ENCODE measurements at regions not wholly inside any gene's neighbourhood (a gene's known extent, or its start where the extent isn't known, plus 50 kb on each side); places are given as distances from the start of the nearest gene placed in this dataset.
A peak's percentile ranks its signal among the peaks of the same experiment; 100 is the strongest.

GRCh38 chr2:217434180-217434975, 568.4 kb downstream of the TNS1 start:
- peak; percentile 19 for DNase-seq

- no peak for DNase-seq
Measured at GRCh38 chr2:217433522-217433921, 569.3 kb downstream of the TNS1 start.

- no peak for DNase-seq
Measured at GRCh38 chr2:217431577-217432269, 571.1 kb downstream of the TNS1 start.

- DNase-seq, result no peak
Measured at GRCh38 chr2:217430916-217431576, 571.2 kb upstream of the TNP1 start.

GRCh38 chr2:217429981-217430500, 570.2 kb upstream of the TNP1 start:
- no peak for DNase-seq

GRCh38 chr2:217421834-217422233, 562.0 kb upstream of the TNP1 start:
- DNase-seq, result no peak

- no peak for DNase-seq
Measured at GRCh38 chr2:217420854-217421253, 561.0 kb upstream of the TNP1 start.

- no peak for DNase-seq
Measured at GRCh38 chr2:217419055-217419671, 559.3 kb upstream of the TNP1 start.

- DNase-seq, result no peak
Measured at GRCh38 chr2:217418544-217418943, 558.7 kb upstream of the TNP1 start.

GRCh38 chr2:217418090-217418489, 558.2 kb upstream of the TNP1 start:
- DNase-seq, result no peak

GRCh38 chr2:217417536-217417935, 557.7 kb upstream of the TNP1 start:
- DNase-seq, result no peak

- DNase-seq, result no peak
Measured at GRCh38 chr2:217415316-217415715, 555.5 kb upstream of the TNP1 start.

- DNase-seq, result no peak
Measured at GRCh38 chr2:217414429-217414828, 554.6 kb upstream of the TNP1 start.

GRCh38 chr2:217413193-217413592, 553.3 kb upstream of the TNP1 start:
- DNase-seq, result no peak

GRCh38 chr2:217412721-217413120, 552.9 kb upstream of the TNP1 start:
- DNase-seq, result no peak

- no peak for DNase-seq
Measured at GRCh38 chr2:217412277-217412676, 552.4 kb upstream of the TNP1 start.

GRCh38 chr2:217410681-217410960, 550.8 kb upstream of the TNP1 start:
- DNase-seq, result no peak

GRCh38 chr2:217409949-217410680, 550.3 kb upstream of the TNP1 start:
- no peak for DNase-seq

- no peak for DNase-seq
Measured at GRCh38 chr2:217407362-217407761, 547.5 kb upstream of the TNP1 start.

GRCh38 chr2:217404236-217404760, 544.4 kb upstream of the TNP1 start:
- DNase-seq, result no peak

GRCh38 chr2:217402761-217403383, 543.0 kb upstream of the TNP1 start:
- no peak for DNase-seq

GRCh38 chr2:217402144-217402543, 542.3 kb upstream of the TNP1 start:
- no peak for DNase-seq

Data from CD4-positive, alpha-beta T cell treated with Interleukin-17A for 4 hours (primary cell).